ENCODE measurements at regions not wholly inside any gene's neighbourhood (a gene's known extent, or its start where the extent isn't known, plus 50 kb on each side); places are given as distances from the start of the nearest gene placed in this dataset.

DNA sequence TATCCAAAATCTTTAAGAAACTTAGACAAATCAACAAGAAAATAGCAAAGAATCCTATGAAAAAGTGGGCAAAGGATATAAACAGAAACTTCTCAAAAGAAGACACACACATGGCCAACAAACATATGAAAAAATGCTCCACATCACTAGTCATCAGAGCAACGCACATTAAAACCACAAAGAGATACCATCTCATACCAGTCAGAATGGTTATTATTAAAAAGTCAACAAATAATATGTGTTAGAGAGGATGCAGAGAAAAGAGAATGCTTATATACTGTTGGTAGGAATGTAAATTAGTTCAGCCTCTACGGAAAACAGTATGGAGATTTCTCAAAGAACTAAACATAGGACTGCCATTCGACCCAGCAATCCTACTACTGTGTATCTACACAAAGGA lies 212.0 kb upstream of the DTNBP1 start:
- Histone ChIP-seq H3K9ac (ENCODE audit: control insufficient read depth, insufficient read depth, low read length) (no peak overlapping the region), H3K4me1 (ENCODE audit: control insufficient read depth, insufficient read depth, low read length) (peaks cover 10% of the 10 kb centered on the region), H3K4me2 (ENCODE audit: control insufficient read depth, insufficient read depth) (no peak overlapping the region), H3K36me3 (ENCODE audit: control insufficient read depth in 2 of 2, insufficient read depth in 2 of 2, low read length in 1 of 2) (no peaks in the 10 kb centered on the region), H3K4me3 (no peak overlapping the region), H3K27me3 (replicated peaks in 1 of 2; ENCODE audit: control insufficient read depth in 2 of 2, insufficient read depth in 2 of 2, low read length in 1 of 2) (no peaks in the 10 kb centered on the region), H4K20me1 (ENCODE audit: control insufficient read depth, insufficient read depth) (no peaks in the 10 kb centered on the region), H3K9me3 (replicated peaks; ENCODE audit: control insufficient read depth, insufficient read depth, low read length) (no peaks in the 10 kb centered on the region; the same call in 1 of the 3 replicates), H3K27ac (ENCODE audit: control insufficient read depth, insufficient read depth) (no peak overlapping the region), H2AFZ (ENCODE audit: control insufficient read depth, low read depth, low read length) (no peak overlapping the region), H3K79me2 (ENCODE audit: control insufficient read depth, insufficient read depth, low read length) (no peaks in the 10 kb centered on the region)
- POLR2A ChIA-PET: interaction anchor here (1.0 to 2.7 kb wide), 5 partner anchors 23 to 192 kb away, joined by 4 to 15 read pairs (median 4); no protein-coding TSS in a partner anchor
- CTCF ChIA-PET: interaction anchor here (0.5 to 1.9 kb wide), 13 partner anchors 9 to 257 kb away, joined by 3 to 9 read pairs (median 4); partner anchors contain the start of gene MYLIP
- DNase-seq (ENCODE audit: low read depth, low spot score): no peak
- 84% methylated on average over 3 of the region's 3 CpGs for WGBS (ENCODE audit: insufficient coverage, insufficient replicate concordance, low lambda C conversion rate, missing lambda C conversion rate)
- no peak for FAIRE-seq
- in situ Hi-C loops (cut with MboI) (no loop called here), intact Hi-C loops (cut with micrococcal nuclease; ENCODE audit: unreplicated experiment) (loop anchor here (5.0 kb wide), 2 partner anchors 98 to 183 kb away; no protein-coding TSS in a partner anchor)
- no TSS peak for BruUV-seq (replicated peaks)
- SMC1A ChIA-PET (ENCODE audit: uncharacterized antibody, unreplicated experiment): interaction anchor here (0.7 to 9.2 kb wide), 28 partner anchors 10 to 331 kb away, joined by 3 to 183 read pairs (median 6); no protein-coding TSS in a partner anchor
- no peak for ATAC-seq
- RAD21 ChIA-PET (ENCODE audit: unreplicated experiment): interaction anchor here (0.8 to 3.2 kb wide), 23 partner anchors 13 to 308 kb away, joined by 3 to 36 read pairs (median 6); partner anchors contain the start of gene MYLIP
- TF ChIP-seq SREBF2 (IDR thresholded peaks at IDR 0.05; ENCODE audit: low read length): no peak
- TF ChIP-seq, protein P1, sequence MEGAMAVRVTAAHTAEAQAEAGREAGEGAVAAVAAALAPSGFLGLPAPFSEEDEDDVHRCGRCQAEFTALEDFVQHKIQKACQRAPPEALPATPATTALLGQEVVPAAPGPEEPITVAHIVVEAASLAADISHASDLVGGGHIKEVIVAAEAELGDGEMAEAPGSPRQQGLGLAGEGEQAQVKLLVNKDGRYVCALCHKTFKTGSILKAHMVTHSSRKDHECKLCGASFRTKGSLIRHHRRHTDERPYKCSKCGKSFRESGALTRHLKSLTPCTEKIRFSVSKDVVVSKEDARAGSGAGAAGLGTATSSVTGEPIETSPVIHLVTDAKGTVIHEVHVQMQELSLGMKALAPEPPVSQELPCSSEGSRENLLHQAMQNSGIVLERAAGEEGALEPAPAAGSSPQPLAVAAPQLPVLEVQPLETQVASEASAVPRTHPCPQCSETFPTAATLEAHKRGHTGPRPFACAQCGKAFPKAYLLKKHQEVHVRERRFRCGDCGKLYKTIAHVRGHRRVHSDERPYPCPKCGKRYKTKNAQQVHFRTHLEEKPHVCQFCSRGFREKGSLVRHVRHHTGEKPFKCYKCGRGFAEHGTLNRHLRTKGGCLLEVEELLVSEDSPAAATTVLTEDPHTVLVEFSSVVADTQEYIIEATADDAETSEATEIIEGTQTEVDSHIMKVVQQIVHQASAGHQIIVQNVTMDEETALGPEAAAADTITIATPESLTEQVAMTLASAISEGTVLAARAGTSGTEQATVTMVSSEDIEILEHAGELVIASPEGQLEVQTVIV (IDR thresholded peaks at IDR 0.05; ENCODE audit: borderline replicate concordance, partially characterized antibody): no peak
- TF ChIP-seq, protein P2, sequence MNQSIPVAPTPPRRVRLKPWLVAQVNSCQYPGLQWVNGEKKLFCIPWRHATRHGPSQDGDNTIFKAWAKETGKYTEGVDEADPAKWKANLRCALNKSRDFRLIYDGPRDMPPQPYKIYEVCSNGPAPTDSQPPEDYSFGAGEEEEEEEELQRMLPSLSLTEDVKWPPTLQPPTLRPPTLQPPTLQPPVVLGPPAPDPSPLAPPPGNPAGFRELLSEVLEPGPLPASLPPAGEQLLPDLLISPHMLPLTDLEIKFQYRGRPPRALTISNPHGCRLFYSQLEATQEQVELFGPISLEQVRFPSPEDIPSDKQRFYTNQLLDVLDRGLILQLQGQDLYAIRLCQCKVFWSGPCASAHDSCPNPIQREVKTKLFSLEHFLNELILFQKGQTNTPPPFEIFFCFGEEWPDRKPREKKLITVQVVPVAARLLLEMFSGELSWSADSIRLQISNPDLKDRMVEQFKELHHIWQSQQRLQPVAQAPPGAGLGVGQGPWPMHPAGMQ (IDR thresholded peaks at IDR 0.05; ENCODE audit: borderline replicate concordance): no peak
- no peak for TF ChIP-seq BCL11A (IDR thresholded peaks at IDR 0.05; ENCODE audit: low read depth, low read length)
- no peak for TF ChIP-seq CUX1 (IDR thresholded peaks at IDR 0.05; ENCODE audit: insufficient replicate concordance, low read depth, low read length)
- TF ChIP-seq ZNF217 (IDR thresholded peaks at IDR 0.05): no peak
- no peak for TF ChIP-seq HCFC1 (IDR thresholded peaks at IDR 0.05; ENCODE audit: low read length)
- TF ChIP-seq SRF (IDR thresholded peaks at IDR 0.05; ENCODE audit: low read depth in 2 of 2, low read length in 2 of 2): no peak
- TF ChIP-seq RAD21 (IDR thresholded peaks at IDR 0.05; ENCODE audit: insufficient read depth, low read depth, low read length): no peak
- TF ChIP-seq PAX8 (IDR thresholded peaks at IDR 0.05): no peak
- TF ChIP-seq DPF2 (IDR thresholded peaks at IDR 0.05): no peak

Data from GM12878 (cell line).